ENCODE measurements at regions not wholly inside any gene's neighbourhood (a gene's known extent, or its start where the extent isn't known, plus 50 kb on each side); places are given as distances from the start of the nearest gene placed in this dataset.

DNA sequence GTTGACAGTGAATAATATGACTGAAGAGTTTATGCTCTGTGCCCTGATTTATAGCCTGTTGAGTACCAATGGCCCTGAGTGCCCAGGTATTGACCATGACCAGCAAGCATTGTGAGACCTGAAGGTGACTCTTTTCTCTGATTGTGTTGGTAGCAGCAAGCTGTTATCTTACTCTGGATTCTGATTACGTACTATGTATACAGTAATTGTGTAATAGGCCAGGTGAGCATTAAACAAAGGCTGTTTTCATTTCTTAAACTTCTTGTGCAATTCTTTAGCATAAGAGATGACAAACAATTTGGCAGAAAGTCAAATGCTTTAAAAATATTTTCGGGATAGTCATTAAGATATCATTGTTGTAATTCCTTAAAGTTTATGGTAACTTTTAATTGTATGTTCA, 111.7 kb upstream of the PTPRK start:
- Histone ChIP-seq H3K4me1 (no peaks in the 10 kb centered on the region), H3K4me3 (no peak overlapping the region), H3K9me3 (no peaks in the 10 kb centered on the region), H3K27me3 (no peaks in the 10 kb centered on the region), H3K27ac (no peak overlapping the region), H3K36me3 (no peaks in the 10 kb centered on the region)
- in situ Hi-C loops (cut with MboI; ENCODE audit: low sequenced_read_pairs in 4 of 4) (no loop called here), intact Hi-C loops (cut with DNase I; ENCODE audit: low total_unique reads) (no loop called here)
- no peak for ATAC-seq
- DNase-seq: no peak
- TF ChIP-seq, protein P1, sequence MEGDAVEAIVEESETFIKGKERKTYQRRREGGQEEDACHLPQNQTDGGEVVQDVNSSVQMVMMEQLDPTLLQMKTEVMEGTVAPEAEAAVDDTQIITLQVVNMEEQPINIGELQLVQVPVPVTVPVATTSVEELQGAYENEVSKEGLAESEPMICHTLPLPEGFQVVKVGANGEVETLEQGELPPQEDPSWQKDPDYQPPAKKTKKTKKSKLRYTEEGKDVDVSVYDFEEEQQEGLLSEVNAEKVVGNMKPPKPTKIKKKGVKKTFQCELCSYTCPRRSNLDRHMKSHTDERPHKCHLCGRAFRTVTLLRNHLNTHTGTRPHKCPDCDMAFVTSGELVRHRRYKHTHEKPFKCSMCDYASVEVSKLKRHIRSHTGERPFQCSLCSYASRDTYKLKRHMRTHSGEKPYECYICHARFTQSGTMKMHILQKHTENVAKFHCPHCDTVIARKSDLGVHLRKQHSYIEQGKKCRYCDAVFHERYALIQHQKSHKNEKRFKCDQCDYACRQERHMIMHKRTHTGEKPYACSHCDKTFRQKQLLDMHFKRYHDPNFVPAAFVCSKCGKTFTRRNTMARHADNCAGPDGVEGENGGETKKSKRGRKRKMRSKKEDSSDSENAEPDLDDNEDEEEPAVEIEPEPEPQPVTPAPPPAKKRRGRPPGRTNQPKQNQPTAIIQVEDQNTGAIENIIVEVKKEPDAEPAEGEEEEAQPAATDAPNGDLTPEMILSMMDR (IDR thresholded peaks at IDR 0.05 in 4 of 5, conservative IDR thresholded peaks at IDR 0.05 in 1 of 5): no peak
- TF ChIP-seq POLR2A (IDR thresholded peaks at IDR 0.05): no peak

DNA sequence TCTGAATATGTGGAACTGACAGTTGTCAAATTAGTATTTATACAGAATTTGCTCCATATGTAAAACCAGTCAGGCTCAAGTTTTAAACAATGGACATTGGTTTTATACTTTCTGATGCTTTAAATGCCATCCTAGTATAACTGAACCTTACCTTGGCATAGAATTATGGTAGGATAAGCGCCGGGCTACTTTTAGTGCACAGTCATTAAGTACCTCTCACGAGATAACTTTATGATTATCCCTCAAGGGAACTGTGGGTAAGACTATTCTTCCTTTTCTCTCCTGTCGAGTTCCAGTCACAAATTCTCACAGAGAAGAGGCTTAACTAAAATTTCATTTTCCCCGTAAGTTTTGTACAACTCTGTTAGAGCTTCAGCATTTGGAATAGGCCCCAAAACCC, 110.6 kb upstream of the PTPRK start:
- Histone ChIP-seq H3K27me3 (no peaks in the 10 kb centered on the region), H3K4me3 (no peak overlapping the region), H3K9me3 (no peaks in the 10 kb centered on the region), H3K27ac (no peak overlapping the region), H3K36me3 (no peaks in the 10 kb centered on the region), H3K4me1 (no peaks in the 10 kb centered on the region)
- ATAC-seq (no peak), DNase-seq (no peak)
- intact Hi-C loops (cut with DNase I; ENCODE audit: low total_unique reads): no loop called here
- TF ChIP-seq, protein P1 (IDR thresholded peaks at IDR 0.05 in 4 of 5, conservative IDR thresholded peaks at IDR 0.05 in 1 of 5): no peak
- TF ChIP-seq POLR2A (IDR thresholded peaks at IDR 0.05): no peak
- in situ Hi-C loops (cut with MboI; ENCODE audit: low sequenced_read_pairs in 4 of 4): no loop called here

DNA sequence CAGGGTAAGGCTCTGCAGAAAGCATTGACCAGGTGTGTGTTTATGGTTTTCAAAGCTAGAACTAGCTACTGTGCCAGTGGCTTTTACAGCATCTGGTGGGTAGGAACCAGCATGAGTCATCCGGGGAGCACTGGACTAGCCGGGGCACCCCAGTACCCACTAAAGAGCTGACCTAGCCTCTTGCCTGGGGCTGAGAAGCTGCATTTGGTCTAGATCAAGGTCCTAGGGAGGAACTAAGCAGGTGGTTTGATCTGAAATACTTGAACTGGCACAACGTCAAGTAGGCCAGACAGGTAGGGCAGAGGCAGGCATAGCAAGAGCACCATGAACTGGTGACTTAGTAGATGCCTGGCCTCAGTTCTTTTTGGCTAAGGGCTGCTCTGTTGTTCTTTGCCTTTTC, 109.8 kb upstream of the PTPRK start:
- H3K36me3 ChIP-seq: no peaks in the 10 kb centered on the region
- TF ChIP-seq, protein P1 (IDR thresholded peaks at IDR 0.05 in 4 of 5, conservative IDR thresholded peaks at IDR 0.05 in 1 of 5): no peak
- TF ChIP-seq POLR2A (IDR thresholded peaks at IDR 0.05): no peak
- ATAC-seq: no peak

DNA sequence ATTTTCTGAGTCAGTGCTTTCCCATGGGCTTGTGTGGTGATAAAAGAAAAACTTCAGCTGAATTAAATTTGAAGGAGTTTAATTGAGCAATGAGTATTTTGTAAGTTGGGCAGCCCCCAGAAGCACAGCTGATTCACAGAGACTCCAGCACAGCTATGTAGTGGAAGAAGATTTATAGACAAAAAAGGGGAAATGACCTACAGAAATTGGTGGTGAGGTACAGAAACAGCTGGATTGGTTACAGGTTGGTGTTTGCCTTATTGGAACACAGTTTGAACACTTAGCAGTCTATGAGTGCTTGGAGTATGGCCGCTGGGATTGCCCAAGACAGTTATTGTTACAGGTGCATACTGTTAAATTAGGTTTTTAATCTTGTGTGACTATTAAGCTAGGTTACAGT, 96.9 kb upstream of the PTPRK start:
- in situ Hi-C loops (cut with MboI; ENCODE audit: low sequenced_read_pairs in 4 of 4) (no loop called here), intact Hi-C loops (cut with DNase I; ENCODE audit: low total_unique reads) (no loop called here)
- TF ChIP-seq, protein P1 (IDR thresholded peaks at IDR 0.05 in 4 of 5, conservative IDR thresholded peaks at IDR 0.05 in 1 of 5): no peak
- no peak for TF ChIP-seq POLR2A (IDR thresholded peaks at IDR 0.05)
- Histone ChIP-seq H3K4me3 (no peak overlapping the region), H3K36me3 (no peaks in the 10 kb centered on the region), H3K9me3 (no peaks in the 10 kb centered on the region), H3K4me1 (no peaks in the 10 kb centered on the region), H3K27ac (no peak overlapping the region), H3K27me3 (no peaks in the 10 kb centered on the region)
- DNase-seq (no peak), ATAC-seq (no peak)

More for the DNA sequence above, 109.8 kb upstream of the PTPRK start:
- in situ Hi-C loops (cut with MboI; ENCODE audit: low sequenced_read_pairs in 4 of 4) (no loop called here), intact Hi-C loops (cut with DNase I; ENCODE audit: low total_unique reads) (no loop called here)
- Histone ChIP-seq H3K4me3 (no peak overlapping the region), H3K27me3 (no peaks in the 10 kb centered on the region), H3K9me3 (no peaks in the 10 kb centered on the region), H3K27ac (no peak overlapping the region), H3K4me1 (no peaks in the 10 kb centered on the region)
- DNase-seq: no peak

DNA sequence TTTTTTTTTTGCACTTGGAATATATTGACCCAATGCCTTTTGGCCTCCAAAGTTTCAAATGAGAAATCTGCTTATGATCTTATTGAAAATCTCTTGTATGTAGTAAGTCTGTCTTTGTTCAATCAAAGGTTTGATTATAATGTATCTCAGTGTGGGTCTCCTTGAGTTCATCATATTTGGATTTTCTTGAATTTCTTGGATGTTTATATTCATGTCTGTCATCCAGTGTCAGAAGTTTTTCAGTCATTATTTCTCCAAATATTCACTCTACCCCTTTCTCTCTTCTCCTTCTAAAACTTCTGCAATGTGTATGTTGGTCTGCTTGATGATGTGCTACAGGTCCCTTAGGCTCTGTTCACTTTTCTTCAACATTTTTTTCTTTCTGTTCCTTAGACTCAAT, 95.9 kb upstream of the PTPRK start:
- Histone ChIP-seq H3K9me3 (no peaks in the 10 kb centered on the region), H3K4me1 (no peaks in the 10 kb centered on the region), H3K4me3 (no peak overlapping the region), H3K27ac (no peak overlapping the region), H3K27me3 (no peaks in the 10 kb centered on the region), H3K36me3 (no peaks in the 10 kb centered on the region)
- ATAC-seq (no peak), DNase-seq (no peak)
- intact Hi-C loops (cut with DNase I; ENCODE audit: low total_unique reads) (no loop called here), in situ Hi-C loops (cut with MboI; ENCODE audit: low sequenced_read_pairs in 4 of 4) (no loop called here)
- TF ChIP-seq POLR2A (IDR thresholded peaks at IDR 0.05): no peak
- TF ChIP-seq, protein P1 (IDR thresholded peaks at IDR 0.05 in 4 of 5, conservative IDR thresholded peaks at IDR 0.05 in 1 of 5): no peak
